HG02938 (cell line): ENCODE measurements at regions not wholly inside any gene's neighbourhood (a gene's known extent, or its start where the extent isn't known, plus 50 kb on each side); places are given as distances from the start of the nearest gene placed in this dataset.
"Not testable (repeated sequence)": the region's sequence is repeated elsewhere in the genome, so short reads cannot be mapped to it uniquely, and the experiment has no call there.

Source experiments
- ATAC-seq: cut with Tn5 transposase; IDR thresholded peaks from one replicate; pipeline ENCODE4 v1.9.1; 2021; ENCODE audit warnings: mild to moderate bottlenecking, moderate library complexity; ENCODE audit not compliant: unreplicated experiment

DNA sequence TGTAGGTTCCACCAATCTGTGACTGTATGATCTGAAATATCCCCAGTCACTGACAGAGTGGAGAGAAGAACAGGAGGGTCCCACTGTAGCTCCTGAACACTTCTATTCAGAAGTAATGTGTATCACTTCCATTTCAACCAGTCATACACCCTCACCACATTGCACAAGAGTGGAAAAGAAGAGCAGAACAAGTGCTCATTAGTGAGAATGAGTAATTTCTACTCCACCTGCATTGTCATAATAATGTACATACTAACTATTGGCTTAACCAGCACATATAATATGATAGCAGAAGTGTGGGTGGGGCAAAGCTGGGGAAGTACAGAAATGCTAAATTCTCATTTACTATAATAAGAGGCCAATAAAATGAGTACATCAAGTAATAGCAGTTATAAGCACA is 342.7 kb downstream of the LMO7 start:
- no peak for ATAC-seq

DNA sequence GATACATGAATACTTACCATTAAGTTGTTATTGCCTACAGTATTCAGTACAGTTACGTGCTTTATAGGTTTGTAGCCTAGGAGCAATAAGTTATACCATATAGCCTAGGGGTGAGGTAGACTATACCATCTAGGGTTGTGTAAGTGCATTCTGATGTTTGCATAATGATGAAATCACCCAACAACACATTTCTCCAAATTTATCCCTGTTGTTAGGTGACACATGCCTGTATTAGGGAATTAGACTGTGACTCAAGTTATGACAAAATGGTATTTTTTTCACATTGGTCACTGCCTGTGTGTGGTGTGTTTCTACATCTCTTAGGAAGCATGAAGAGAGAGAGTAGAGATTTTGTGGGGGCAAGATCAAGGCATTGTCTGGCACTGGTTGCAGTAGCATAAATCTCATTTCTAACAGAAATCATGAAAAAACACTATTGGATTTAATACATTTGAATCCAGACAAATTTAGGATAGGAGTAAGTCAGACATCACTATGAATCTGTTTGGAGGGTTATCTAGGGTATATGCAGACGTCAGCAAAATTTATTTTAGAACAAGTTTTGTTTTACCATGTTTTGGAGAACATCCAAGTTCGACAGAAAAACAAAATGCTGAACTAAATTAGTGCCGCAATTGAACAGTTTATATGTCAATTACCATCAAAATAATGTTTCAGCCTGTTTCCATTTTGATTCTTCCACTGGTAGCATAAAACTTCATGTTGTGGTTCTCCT is 332.1 kb downstream of the LMO7 start:
- ATAC-seq = no peak

DNA sequence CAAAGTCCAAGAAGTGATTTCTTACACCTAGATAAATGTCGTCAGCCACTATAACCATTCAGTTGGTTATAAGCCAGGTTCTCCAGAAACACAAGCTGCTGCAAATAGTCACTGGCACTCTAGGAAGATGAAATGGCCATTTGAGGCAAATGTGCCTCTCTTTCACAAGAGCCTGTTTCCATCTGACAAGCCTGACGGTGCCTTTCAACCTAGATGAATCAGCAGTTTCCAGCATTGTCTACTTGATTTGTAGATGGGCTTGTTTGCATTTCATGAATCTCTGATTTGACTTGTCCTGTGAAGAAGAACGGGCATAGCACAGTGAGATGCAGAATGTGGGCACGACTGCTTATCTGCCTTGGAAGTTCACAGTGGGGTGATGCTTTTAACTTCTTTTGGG is 327.2 kb downstream of the LMO7 start:
- no peak for ATAC-seq

DNA sequence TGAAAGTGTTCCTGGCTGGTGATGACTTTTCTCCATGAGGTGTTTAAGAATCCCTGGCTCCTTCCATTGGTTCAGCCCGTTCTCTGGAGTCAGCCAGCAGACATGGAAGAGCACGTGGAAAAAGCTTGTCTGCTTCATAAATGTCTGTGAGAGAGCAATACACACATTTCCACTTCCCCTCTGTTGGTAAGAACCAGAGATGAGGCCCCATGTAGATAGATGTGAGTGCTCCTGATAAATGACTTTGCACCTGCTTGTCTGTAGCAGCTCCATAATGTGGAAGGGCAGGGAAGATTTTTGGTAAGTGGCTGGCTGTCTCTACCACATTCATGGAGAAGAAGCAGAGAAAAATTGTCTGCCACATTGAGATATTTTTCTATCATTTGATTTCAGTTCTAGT is 325.8 kb downstream of the LMO7 start:
- no peak for ATAC-seq

DNA sequence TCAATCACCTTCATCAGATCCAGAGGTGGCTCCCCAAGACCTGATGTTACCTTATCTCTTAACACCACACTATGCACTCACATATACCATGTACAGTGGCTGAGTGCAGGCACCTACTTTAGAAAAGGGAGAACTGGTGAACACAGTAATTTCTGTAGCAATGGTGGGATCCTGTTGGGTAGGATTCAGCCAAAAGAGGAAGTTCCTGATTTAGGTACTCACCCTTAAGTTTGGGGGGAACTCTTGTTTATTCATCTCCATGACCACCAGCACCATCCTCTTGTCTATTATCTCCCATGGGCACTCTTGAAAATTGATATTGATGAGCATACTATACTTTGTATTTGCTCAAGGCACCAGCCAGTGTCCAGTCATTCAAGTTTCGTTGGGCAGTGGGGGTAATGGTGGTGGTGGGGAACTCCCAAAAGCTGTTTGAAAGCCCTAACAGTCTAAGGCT is 324.4 kb downstream of the LMO7 start:
- ATAC-seq = peak; percentile 94

DNA sequence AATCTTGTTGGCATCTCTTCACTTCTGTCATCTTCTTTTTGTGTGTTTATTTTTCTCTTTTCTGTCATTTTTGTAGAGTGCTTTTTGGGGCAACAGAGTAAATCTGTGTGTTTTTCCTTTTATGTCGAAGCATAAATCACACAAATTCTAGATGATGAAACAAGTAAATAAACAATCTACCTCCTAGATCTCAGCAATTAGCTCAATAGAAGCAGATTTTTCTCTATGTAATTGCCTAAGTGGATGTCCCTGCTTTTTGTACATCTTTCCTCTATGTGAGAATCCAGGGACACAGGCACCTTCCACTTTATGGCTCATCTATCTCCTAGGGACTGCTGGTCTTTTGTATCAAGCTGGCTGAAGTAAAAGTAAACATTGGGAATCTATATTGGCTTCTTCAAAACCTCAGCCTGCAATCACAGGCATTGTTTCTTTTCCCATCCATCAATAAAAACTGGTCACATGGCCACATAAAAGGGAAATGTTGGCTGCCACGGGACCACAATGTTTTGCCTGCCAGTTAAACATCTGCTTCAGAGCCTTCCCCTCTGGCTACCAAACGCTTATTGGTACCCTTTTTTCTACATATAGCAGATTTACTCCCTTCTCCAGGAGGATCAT is 323.8 kb downstream of the LMO7 start:
- ATAC-seq = peak; percentile 4

DNA sequence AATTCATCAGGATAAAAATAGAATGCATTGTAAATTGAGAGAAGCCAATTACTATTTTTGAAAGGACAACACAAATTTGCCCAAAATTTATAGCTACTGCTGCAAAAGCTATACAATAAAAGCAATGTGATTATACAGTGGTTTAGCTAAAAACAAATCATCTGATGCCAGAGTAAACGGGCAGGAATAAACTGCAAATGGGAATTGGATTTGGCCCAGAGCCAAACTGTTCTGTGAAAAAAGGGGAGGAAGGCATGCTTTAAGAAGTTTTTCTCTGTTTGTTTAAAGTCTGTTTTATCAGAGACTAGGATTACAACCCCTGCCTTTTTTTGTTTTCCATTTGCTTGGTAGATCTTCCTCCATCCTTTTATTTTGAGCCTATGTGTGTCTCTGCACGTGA is 317.5 kb downstream of the LMO7 start:
- not testable (repeated sequence) for ATAC-seq

DNA sequence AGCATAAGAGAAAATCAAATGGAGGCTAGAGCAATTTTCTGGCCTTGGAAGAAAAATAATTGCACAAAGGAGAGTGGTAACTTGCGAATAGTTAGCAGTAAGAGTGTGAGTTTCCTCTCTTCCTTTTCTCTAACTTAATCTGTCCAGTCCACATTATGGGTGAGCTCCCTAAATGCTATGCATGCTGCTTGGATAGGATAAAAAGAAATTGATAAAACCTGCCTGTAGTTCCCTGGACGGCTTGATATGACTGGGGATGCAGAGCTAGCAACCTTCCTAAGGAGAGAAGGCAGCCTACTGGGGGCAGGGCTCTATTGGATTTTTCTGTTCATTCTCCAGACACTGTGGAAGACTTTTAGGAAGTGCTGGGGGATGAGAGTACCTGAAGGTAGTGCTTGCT is 311.3 kb downstream of the LMO7 start:
- ATAC-seq = no peak

DNA sequence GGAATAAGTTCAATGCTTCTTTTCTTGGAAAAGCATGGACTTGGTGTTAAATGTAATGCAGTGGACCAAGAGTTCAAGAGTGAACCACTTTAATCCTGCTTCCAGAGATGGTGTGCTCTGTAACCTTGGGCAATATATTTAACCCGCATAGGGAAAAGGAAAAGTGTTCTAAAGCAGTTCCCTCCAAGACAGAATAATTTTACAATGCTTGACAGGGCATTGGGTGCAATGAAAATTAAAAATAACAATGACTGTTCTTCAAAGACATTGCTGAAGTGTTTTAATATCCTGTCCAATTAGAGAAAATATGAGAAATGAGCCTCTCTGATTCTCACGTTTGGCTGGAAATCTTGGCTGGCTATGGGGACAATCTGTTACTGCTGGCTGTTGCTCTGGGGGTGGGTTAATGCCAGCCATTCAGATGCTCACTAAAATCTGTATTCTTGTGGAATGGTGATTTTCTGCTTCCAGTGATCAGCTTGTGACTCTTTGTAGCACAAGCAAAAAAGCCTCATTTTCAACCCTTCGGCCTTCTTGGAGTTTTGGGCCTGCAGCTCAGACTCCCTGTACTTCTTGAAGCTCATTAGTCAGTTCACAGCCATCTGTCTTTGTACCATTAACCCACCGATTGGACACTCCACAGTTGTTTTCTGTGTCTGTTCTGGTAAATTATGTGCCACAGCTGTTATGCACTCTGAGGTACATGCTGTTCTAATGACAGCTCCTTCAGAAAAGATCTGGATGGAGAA is 310.6 kb downstream of the LMO7 start:
- ATAC-seq = no peak

DNA sequence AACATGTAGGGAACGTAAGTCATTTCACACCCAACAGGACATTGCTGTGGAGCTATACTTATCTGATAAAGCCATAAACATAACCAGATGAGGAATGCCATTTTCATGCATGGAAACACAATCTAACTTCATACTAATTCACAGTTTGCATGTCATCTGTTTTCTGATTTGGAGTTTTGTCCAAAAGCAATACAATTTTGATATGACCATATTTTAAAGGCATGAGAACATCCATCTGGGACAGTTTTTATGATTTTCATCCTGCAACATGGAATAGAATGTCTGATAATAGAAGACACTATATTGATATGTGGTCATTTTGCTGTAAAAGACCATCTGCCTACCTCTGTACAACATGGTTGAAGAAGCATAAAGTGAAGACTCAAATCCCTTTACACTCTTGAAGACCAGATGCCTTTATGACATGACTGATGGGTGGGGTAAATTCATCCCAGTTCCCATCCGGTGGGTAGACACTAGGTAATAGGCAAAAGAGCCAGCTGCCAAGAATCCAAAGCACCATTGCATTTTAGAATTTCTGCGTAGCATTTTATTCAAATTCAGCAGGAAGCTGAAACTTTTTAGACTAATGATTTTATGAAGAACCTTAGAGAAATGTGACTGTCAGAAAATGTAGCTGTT is 309.8 kb downstream of the LMO7 start:
- ATAC-seq = no peak

DNA sequence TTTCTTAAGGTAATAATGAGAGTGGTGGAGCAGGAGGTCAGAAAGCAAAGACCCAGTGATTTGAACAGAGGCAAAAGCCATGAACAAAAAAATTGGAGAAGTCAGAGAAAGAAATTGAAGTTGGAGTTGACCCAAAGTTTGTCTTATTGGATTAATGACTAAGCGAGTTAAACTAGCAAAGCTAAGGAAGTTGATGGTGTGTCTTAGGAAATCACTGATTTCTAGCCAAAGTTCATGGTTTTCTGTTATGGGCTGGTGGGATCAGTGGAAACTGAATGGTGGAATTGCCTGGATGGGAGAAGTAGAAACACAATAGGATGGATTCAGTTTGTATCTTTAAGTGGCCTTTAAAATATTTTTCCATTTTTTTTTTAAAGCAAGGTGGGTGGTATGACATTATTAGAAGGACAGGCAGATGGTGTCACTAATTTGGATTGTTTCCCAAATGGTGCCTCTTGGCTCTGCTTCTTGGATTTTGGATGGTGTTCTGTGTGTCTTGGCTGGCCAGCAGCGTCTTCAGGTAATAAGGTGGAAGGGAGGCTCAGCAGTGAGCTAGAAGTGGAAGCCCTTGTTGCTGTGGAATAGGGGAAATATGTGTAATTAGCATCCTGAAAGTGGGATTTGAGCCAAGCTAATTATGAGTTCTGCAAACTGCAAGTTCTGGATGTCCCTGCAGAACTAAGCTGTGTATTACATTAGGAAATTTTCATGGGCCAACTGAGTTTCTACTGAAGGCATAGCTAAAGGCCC is 302.9 kb downstream of the LMO7 start:
- no peak for ATAC-seq

DNA sequence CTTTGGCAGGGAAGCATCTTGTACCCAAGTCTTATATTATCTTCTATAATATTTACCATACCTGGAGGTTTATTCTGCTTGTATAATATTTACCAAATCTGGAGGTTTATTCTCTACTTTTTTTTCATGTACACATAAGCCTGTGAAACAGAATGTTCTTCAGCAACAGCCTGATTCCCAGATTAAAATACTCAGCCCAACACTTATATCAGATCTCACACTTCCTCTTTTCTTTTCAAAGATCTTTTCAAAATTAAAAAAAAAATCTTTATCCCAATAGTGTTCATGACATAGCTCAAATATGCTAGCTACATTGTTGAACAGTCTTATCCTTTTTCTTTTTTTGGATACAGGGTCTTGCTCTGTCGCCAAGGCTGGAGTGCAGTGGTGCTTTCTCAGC is 300.7 kb downstream of the LMO7 start:
- no peak for ATAC-seq

DNA sequence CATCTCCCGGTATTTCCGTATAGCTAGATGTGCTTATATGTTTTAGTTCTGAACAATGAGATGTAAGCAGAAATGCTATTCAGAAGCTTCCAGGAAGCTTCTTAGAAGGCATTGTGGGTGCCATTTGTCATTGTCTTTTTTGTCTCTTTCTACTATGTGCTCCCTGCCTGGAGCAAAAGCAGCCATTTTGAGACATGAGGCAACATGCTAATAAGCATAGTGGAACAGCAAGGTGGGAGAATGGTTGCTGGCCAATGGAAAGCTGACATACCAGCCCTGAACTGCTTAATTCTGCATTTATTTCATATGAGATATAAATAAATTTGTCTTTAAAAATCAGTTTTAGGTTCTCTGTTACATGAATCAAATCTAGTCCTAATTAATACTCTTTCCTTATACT is 299.7 kb downstream of the LMO7 start:
- ATAC-seq = no peak

DNA sequence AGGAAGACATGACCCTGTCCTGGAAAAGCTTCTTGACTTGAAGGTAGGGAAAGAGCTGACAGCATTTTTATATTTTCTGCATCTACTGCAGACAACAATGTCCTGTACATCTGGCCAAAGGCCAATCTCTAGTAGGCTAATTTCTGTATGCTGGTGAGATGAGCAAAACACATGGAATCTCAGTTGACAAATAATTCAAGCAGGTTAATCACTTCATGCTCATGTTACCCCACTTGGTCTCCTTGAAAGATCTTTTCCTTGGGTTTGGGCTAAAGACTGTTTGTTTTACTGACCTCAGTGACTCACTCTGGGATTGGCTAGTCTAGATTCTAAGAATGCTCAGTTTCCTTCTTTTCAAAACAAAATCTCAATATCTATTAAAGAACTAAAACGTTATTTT is 298.8 kb downstream of the LMO7 start:
- no peak for ATAC-seq

DNA sequence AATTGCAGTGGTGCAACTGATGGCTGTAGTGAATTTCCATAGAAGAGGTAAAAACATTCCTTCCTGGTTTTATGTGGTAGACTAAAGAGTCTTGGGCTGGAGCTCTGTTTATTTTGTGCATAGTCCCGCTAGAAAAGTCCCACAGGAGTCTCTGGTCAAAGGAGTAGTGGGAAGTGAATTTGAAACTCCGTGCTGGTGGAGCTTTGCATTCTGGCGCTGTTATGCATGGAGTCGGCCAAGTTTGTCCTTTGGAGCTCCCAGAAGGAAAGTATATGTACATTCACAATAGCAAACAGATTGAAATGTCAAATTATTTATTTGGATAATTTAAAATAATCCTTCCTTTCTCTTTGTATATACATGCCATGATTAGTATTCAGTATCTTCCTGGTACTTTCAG is 296.5 kb downstream of the LMO7 start:
- ATAC-seq = no peak

DNA sequence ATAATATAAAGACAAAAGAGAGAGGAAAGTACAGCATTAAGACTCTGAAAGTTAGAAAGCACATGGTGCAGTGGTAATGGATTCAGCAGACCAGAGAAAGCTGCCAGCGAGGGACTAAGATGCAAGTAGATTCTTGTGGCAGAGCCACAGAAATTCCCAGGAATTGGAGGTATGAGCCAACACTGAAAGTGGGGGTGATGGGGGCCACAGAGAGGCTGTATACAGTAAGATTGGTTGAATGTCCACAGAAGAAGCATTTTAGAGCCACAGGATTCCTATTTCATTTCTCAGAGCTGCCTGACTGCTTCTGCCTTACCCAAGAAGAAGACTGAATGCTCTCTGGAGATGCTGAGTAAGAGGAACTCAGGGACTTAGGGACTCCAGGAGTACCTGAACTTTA is 295.0 kb downstream of the LMO7 start:
- no peak for ATAC-seq

DNA sequence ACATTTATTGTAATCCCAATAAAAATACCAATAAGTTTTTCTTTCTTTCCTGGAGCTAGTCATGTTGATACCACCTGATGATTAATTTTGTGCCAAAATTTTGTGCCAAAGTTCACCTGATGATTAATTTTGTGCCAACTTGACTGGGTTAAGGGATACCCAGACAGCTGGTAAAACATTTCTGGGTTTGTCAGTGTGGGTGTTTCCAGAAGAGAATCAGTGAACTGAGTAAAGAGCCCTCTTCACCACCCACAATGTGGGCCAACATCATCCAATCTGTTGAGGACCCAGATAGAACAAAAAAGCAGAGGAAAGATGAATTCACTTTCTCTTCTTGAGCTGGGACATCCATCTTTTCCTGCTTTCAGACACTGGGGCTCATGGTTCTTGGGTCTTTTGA is 292.9 kb downstream of the LMO7 start:
- ATAC-seq = no peak

DNA sequence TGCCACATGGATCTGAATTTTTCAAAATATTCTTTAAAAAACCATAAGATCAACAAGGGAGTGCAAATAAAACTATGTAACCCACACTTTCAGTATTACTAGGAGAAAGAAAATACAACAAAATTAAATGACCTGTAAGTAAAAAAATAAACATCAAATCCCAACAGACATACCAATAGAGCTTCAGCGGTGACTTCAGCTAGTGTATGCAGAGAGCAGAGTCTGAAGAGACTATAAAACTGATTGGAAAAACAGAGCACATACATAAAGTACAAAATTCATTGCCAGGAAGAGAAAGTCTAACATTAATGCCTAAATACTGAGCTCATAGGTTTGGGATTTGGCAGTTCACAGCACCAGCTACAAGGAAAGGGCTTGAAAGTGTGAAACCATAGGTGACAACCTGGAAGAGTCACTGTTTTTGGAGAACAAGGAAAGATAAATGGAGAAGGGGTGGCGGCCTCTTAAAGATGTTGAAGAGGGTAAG is 291.1 kb downstream of the LMO7 start:
- ATAC-seq = no peak

DNA sequence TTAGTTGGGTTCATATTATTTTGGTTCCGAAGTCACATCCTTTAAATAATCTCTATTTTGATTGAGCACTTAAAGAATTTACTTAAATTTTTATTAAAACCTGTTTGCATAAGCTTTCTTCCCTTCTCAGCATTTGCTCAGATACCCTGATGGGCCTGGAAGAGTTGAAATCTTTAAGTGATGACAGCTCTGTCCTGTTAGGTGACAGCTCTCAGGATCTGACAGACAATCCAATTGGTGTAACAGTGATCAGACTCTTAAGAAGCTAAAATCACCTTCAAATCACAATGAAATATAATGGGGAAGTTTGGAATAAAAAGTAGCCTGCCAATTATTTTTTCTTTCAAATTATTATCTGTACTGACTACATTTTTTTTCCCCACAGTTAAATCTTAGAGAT is 284.4 kb downstream of the LMO7 start:
- ATAC-seq = no peak

DNA sequence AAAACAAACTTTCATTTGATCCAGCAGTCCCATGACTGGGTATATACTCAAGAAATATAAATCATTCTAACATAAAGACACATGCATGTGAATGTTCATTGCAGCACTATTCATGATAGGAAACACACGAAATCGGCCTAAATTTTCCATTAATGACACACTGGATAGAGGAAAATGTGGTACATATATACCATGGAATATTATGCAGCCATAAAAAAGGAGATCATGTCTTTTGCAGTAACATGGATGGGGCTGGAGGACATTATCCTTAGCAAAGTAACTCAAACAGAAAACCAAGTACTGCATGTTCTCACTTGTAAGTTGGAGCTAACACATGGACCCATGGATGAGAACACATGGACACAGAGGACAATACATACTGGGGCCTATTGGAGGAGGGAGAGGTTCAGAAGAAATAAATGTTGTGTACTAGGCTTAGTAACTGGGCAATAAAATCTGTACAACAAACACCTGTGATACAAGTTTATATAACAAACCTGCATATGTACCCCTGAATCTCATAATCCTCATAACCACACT is 283.6 kb downstream of the LMO7 start:
- ATAC-seq = no peak
